ENCODE measurements at regions not wholly inside any gene's neighbourhood (a gene's known extent, or its start where the extent isn't known, plus 50 kb on each side); places are given as distances from the start of the nearest gene placed in this dataset.

GRCh38 chr4:3855646-3856045 lies 89.5 kb downstream of the ADRA2C start:
- TF ChIP-seq POLR2A (IDR thresholded peaks at IDR 0.05; ENCODE audit: low read depth, low read length) (no peak), POLR2AphosphoS5 (IDR thresholded peaks at IDR 0.05; ENCODE audit: low read depth, low read length) (no peak)

All from GM12892 (cell line).